ENCODE measurements at regions not wholly inside any gene's neighbourhood (a gene's known extent, or its start where the extent isn't known, plus 50 kb on each side); places are given as distances from the start of the nearest gene placed in this dataset.

DNA sequence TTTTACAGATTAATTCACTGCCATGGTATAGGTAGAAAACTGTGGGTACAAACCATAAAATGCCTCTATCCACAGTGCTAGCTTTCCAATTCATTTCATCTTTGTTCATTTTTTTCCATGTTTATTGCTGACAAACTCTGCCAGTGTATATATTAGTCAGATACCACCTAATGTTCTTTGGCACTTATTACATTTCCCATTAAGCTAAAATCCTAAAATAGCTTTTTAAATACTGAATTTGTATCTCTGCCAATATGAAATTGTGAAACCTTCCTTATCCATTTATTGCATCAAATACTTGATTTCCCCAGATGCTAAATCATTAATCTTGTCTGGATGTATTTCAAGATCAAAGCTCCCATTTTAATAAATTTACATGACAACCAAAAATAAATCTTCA, 150.1 kb upstream of the FSCB start:
- intact Hi-C loops (cut with micrococcal nuclease): no loop called here
- Mint-ChIP-seq H3K9me3 (no peaks in the 10 kb centered on the region), H3K27me3 (no peaks in the 10 kb centered on the region), H3K4me1 (ENCODE audit: low read depth) (peaks cover 1% of the 10 kb centered on the region), H3K4me3 (no peak overlapping the region), H3K36me3 (ENCODE audit: low read depth) (no peaks in the 10 kb centered on the region), H3K27ac (no peak overlapping the region)
- CTCF ChIA-PET: no interaction called here
- TF ChIP-seq CTCF (IDR thresholded peaks at IDR 0.05): no peak
- no peak for DNase-seq
- no peak for ATAC-seq
- POLR2A ChIA-PET: no interaction called here

GRCh38 chr14:44654591-44654990, 147.5 kb upstream of the FSCB start:
- DNase-seq: no peak
- ChIA-PET POLR2A (no interaction called here), CTCF (interaction anchor here (0.7 kb wide), 1 partner anchor 63 kb away, joined by 3 read pairs; no protein-coding TSS in a partner anchor)
- intact Hi-C loops (cut with micrococcal nuclease): no loop called here
- TF ChIP-seq CTCF (IDR thresholded peaks at IDR 0.05): no peak
- H3K27me3 Mint-ChIP-seq: no peaks in the 10 kb centered on the region
- no peak overlapping the region for H3K27ac Mint-ChIP-seq
- H3K36me3 Mint-ChIP-seq (ENCODE audit: low read depth): no peaks in the 10 kb centered on the region
- H3K4me1 Mint-ChIP-seq (ENCODE audit: low read depth): no peaks in the 10 kb centered on the region
- H3K9me3 Mint-ChIP-seq: no peaks in the 10 kb centered on the region
- H3K4me3 Mint-ChIP-seq: no peak overlapping the region
- no peak for ATAC-seq

- TF ChIP-seq CTCF (IDR thresholded peaks at IDR 0.05): no peak
- ATAC-seq (no peak), DNase-seq (no peak)
- Mint-ChIP-seq H3K27ac (no peak overlapping the region), H3K4me1 (ENCODE audit: low read depth) (no peaks in the 10 kb centered on the region), H3K36me3 (ENCODE audit: low read depth) (no peaks in the 10 kb centered on the region), H3K27me3 (no peaks in the 10 kb centered on the region), H3K4me3 (no peak overlapping the region), H3K9me3 (no peaks in the 10 kb centered on the region)
- intact Hi-C loops (cut with micrococcal nuclease): no loop called here
- ChIA-PET POLR2A (no interaction called here), CTCF (no interaction called here)
Observed at GRCh38 chr14:44653641-44654040, 146.6 kb upstream of the FSCB start.

DNA sequence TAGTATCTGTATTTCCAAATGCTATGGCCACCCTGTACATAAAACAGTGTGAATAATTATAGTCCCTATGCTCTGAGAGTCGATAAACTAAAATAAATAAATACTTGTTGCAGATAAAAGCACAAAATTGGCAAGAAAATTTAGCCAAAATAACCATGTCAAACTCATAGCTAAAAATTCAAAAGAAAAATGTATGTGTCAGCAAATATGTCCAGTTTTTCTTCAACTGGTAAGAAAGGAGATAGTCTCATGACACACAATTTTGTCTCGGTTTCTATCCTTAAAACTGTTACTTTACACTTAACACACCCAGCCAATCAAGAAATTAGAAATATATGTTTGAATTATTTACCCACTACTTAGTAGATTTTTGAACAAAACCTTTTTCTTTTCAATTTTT, 145.6 kb upstream of the FSCB start:
- ChIA-PET POLR2A (no interaction called here), CTCF (no interaction called here)
- no peaks in the 10 kb centered on the region for H3K9me3 Mint-ChIP-seq
- TF ChIP-seq CTCF (IDR thresholded peaks at IDR 0.05): no peak
- H3K27ac Mint-ChIP-seq: no peak overlapping the region
- H3K27me3 Mint-ChIP-seq: no peaks in the 10 kb centered on the region
- no peak for DNase-seq
- ATAC-seq: no peak
- H3K4me3 Mint-ChIP-seq: no peak overlapping the region
- H3K36me3 Mint-ChIP-seq (ENCODE audit: low read depth): no peaks in the 10 kb centered on the region
- no peaks in the 10 kb centered on the region for H3K4me1 Mint-ChIP-seq (ENCODE audit: low read depth)
- intact Hi-C loops (cut with micrococcal nuclease): no loop called here

GRCh38 chr14:44649061-44649460, 142.0 kb upstream of the FSCB start:
- no peaks in the 10 kb centered on the region for H3K9me3 Mint-ChIP-seq
- H3K27ac Mint-ChIP-seq: no peak overlapping the region
- no peak for ATAC-seq
- no peaks in the 10 kb centered on the region for H3K27me3 Mint-ChIP-seq
- no peak overlapping the region for H3K4me3 Mint-ChIP-seq
- no peaks in the 10 kb centered on the region for H3K36me3 Mint-ChIP-seq (ENCODE audit: low read depth)
- intact Hi-C loops (cut with micrococcal nuclease): no loop called here
- H3K4me1 Mint-ChIP-seq (ENCODE audit: low read depth): no peaks in the 10 kb centered on the region
- POLR2A ChIA-PET: no interaction called here
- CTCF ChIA-PET: no interaction called here
- DNase-seq: no peak
- TF ChIP-seq CTCF (IDR thresholded peaks at IDR 0.05): no peak

All from activated CD8-positive, alpha-beta T cell treated with anti-CD3 and anti-CD28 coated beads for 36 hours (primary cell).